ENCODE measurements at regions not wholly inside any gene's neighbourhood (a gene's known extent, or its start where the extent isn't known, plus 50 kb on each side); places are given as distances from the start of the nearest gene placed in this dataset.

DNA sequence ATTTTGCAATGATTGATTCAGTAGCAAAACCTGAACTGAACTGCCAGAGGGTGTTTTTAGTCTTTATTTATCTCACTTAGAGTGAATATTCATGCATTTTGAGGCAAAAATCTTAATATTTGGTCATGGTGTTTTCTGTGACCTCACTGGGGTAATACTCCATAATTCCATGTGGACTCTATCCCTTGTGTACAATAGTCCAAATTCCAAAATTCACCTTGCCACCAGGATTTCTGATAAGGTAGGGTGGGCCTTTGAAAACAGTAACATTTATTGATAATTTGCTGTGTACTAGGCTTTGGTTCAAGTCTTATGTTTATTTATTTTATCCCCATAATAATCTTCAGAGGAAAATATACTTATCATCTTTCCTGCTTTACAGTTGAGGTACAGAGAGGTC, 68.4 kb upstream of the PDE5A start:
- DNase-seq: no peak

DNA sequence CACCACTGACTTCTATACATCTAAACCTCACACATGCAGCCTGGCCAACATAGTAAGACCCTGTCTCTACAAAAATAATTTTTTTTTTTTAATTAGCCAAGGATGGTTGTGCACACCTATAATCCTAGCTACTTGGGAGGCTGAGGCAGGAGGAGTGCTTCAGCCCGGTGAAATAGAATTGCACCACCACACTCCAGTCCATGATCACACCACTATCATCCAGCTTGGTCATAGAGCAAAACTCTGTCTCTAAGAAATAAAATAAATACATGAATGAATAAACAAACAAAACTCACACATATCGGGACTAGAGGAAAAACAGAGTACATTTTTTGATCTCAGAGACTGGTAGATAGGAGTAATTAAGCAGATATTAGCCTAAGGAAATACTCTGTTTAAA, 66.6 kb upstream of the PDE5A start:
- no peak for DNase-seq

- DNase-seq: no peak
Observed at GRCh38 chr4:119693126-119693525, 64.5 kb upstream of the PDE5A start.

DNA sequence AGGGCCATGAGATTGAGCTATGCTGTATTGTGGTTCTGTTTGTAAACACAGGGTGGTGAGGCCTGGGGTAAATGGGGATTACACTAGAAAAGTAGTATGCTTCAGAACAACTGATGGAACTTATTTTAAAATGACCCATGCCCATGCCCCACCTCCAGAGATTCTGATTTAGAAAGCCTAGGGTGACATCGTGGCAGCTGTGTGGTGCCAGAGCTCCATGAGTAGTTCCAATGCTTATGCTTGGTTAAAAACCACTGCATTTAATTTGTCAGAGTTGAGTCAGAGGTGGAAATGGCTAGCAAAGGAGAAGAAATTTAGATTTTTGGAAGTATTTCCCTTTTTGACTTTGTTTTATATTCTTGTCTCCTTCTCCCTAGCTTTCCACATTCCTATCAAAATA, 63.4 kb upstream of the PDE5A start:
- DNase-seq: no peak

DNA sequence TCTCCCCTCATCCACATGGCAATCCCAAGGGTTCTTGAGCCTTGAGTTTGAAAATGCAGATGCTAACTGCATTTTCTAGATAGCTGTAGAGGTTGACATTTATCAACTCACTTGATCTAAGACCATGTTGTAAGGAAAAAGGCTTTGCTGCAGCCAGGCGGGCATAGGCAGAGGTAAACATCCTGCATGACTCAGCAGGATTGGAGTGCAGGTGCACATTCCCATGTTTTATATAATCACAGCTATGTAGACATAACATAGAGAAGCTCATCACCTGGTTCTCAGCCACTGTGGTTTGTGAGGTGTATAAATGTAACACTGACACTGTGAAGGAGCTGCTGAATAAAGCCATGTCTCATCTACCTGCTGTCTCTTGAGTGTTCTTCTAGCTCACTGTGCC, 62.3 kb upstream of the PDE5A start:
- DNase-seq: no peak

DNA sequence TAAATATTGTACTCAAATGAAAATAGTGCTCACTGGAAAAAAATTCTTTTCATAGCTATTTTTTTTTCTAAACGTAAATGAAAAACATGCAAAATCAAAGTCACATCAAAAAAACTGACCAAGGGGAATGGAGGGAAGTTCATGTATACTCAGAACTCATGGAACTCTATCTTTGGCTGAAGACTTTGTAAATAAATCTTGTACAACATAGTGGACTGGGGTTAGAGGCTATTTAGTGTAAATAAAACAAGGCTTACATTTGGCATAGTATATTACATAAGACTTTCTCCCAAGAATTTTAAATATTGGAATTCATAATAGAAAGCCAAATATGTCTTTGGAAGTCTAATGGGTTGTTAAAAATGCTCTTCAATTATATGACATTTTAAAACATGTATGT, 59.8 kb upstream of the PDE5A start:
- no peak for DNase-seq

DNA sequence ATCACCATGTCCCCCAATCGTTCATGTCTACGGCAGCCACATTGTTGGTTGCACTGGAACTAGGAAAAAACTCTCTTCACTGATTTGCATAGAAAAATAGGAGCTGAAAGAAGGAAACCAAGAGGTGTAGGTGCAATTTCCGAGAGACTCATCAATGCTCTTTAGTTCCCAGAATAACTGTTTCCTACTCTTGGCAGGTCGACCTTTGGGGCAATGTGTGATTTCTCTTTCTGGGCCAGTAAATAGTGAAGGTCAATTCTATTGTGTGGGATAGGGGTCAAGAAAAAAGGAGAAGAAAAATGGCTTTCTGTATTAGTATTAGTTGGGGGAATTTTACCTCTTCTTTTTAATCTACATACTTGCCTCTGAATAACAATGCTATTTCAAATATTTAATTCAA, 55.9 kb upstream of the PDE5A start:
- DNase-seq: no peak

DNA sequence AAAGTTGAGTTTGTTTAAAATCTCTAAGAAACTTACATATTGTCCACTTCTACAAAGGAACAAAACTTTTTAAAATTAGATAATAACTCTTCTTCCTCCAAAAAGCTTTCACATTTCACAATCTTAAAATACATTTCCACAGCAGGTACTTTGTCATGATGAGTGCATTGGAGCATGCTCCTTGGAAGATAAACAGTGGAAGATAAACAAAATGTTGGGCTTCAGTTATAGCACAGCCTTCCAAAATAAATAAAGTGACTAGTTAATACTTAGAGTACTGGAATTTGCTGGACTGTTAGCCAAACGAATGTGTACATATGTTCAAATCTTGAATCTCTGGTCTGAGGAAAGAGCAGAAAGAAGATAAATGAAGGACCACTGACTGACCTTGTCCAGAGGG, 54.9 kb upstream of the PDE5A start:
- DNase-seq: no peak

DNA sequence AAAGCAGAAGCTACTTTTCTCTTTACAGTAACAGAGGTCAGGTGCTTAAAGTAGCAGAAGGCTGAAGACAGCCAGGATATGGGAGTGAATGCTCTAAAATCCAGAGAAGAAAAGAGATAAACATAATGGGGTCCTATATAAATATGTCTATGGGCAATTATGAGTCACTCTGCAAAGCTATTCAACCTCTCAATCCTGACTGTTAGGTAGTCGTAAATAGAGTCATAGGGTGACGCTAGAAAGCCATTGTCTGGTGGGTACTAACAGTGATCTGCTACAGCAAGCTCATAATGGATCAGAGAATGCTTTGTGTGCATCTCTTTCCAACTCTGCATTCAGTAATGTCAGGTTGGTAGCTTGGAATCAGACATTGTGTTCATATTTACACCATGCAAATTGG, 53.5 kb upstream of the PDE5A start:
- no peak for DNase-seq

DNA sequence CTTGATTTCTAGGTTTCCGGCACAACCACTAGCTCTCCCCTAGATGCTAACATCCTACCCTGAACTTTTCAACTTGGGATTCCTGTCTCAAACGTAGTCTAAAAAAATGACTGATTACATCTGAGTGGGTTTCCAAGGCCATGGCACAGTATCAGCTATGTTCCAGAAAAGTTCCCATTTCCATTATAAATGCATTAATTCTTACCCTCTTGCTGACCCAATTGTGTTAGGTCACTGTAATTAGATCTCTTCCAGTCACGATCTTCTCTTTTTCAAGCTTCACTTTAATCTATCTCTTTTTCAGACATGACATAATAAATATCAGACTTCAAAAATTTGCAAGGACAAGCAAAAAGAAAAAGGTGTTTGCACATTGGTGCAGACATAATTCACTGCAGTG, 50.6 kb upstream of the PDE5A start:
- no peak for DNase-seq

GRCh38 chr4:119678761-119679160, 50.2 kb upstream of the PDE5A start:
- DNase-seq: no peak
